ENCODE measurements at regions not wholly inside any gene's neighbourhood (a gene's known extent, or its start where the extent isn't known, plus 50 kb on each side); places are given as distances from the start of the nearest gene placed in this dataset.

- no peak overlapping the region for H3K4me2 ChIP-seq (ENCODE audit: extremely low read depth, insufficient read depth, low read length)
- H3K27ac ChIP-seq (ENCODE audit: insufficient read depth, low read length), result no peak overlapping the region
- H3K79me2 ChIP-seq (ENCODE audit: control insufficient read depth, insufficient read depth, low read length), result no peaks in the 10 kb centered on the region
- TF ChIP-seq, protein P1, sequence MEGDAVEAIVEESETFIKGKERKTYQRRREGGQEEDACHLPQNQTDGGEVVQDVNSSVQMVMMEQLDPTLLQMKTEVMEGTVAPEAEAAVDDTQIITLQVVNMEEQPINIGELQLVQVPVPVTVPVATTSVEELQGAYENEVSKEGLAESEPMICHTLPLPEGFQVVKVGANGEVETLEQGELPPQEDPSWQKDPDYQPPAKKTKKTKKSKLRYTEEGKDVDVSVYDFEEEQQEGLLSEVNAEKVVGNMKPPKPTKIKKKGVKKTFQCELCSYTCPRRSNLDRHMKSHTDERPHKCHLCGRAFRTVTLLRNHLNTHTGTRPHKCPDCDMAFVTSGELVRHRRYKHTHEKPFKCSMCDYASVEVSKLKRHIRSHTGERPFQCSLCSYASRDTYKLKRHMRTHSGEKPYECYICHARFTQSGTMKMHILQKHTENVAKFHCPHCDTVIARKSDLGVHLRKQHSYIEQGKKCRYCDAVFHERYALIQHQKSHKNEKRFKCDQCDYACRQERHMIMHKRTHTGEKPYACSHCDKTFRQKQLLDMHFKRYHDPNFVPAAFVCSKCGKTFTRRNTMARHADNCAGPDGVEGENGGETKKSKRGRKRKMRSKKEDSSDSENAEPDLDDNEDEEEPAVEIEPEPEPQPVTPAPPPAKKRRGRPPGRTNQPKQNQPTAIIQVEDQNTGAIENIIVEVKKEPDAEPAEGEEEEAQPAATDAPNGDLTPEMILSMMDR (conservative IDR thresholded peaks at IDR 0.05 in 1 of 2, IDR thresholded peaks at IDR 0.05 in 1 of 2; ENCODE audit: low read depth in 1 of 2, low read length in 2 of 2), result no peak
- no peak for TF ChIP-seq EZH2 (IDR thresholded peaks at IDR 0.05; ENCODE audit: low read length, missing control alignments)
- H3K9me3 ChIP-seq (ENCODE audit: control insufficient read depth, insufficient read depth, low read depth, low read length), result no peaks in the 10 kb centered on the region
- no peaks in the 10 kb centered on the region for H3K36me3 ChIP-seq (ENCODE audit: control insufficient read depth, insufficient read depth, low read length)
- no peaks in the 10 kb centered on the region for H3K4me1 ChIP-seq (ENCODE audit: control insufficient read depth, extremely low read depth, insufficient read depth, low read length)
- H3K9ac ChIP-seq (ENCODE audit: insufficient read depth, low read length), result no peak overlapping the region
- no peak overlapping the region for H2AFZ ChIP-seq (ENCODE audit: low read length)
- no peaks in the 10 kb centered on the region for H3K27me3 ChIP-seq (ENCODE audit: control insufficient read depth, insufficient read depth, low read length)
- DNase-seq (ENCODE audit: low read depth in 2 of 2), result no peak
- H4K20me1 ChIP-seq (ENCODE audit: control insufficient read depth, extremely low read depth, insufficient read depth, low read length), result no peaks in the 10 kb centered on the region
- no peak overlapping the region for H3K4me3 ChIP-seq (replicated peaks in 1 of 4; ENCODE audit: control extremely low read depth in 1 of 4, insufficient read depth in 1 of 4, low read depth in 3 of 4, low read length in 4 of 4)
Measured at GRCh38 chr18:27400001-27400400, 214.9 kb upstream of the CHST9 start.

DNA sequence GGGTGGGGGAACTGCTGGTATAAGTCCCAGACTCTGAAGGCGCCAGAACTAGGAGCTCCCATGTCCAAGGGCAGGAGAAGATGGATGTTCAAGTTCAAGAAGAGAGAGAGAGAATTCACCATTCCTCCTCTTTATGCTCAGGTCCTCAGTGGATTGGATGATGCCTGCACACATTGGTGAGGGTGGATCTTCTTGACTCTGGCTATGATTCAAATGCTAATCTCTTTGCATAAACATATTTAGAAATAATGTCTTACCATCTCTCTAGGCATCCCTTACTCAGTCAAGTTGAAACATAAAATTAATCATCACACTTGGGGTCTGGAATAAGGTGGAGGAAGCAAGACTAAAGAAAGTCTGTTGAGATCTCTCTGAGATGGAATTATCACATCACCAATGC is 210.6 kb upstream of the CHST9 start:
- DNase-seq (ENCODE audit: low read depth in 2 of 2), result no peak
- no peak for TF ChIP-seq EZH2 (IDR thresholded peaks at IDR 0.05; ENCODE audit: low read length, missing control alignments)
- TF ChIP-seq, protein P1 (conservative IDR thresholded peaks at IDR 0.05 in 1 of 2, IDR thresholded peaks at IDR 0.05 in 1 of 2; ENCODE audit: low read depth in 1 of 2, low read length in 2 of 2), result no peak
- Histone ChIP-seq H3K4me2 (ENCODE audit: extremely low read depth, insufficient read depth, low read length) (no peak overlapping the region), H3K4me1 (ENCODE audit: control insufficient read depth, extremely low read depth, insufficient read depth, low read length) (no peaks in the 10 kb centered on the region), H3K27me3 (ENCODE audit: control insufficient read depth, insufficient read depth, low read length) (no peaks in the 10 kb centered on the region), H3K9me3 (ENCODE audit: control insufficient read depth, insufficient read depth, low read depth, low read length) (no peaks in the 10 kb centered on the region), H2AFZ (ENCODE audit: low read length) (no peak overlapping the region), H3K27ac (ENCODE audit: insufficient read depth, low read length) (no peak overlapping the region), H4K20me1 (ENCODE audit: control insufficient read depth, extremely low read depth, insufficient read depth, low read length) (no peaks in the 10 kb centered on the region), H3K79me2 (ENCODE audit: control insufficient read depth, insufficient read depth, low read length) (no peaks in the 10 kb centered on the region), H3K9ac (ENCODE audit: insufficient read depth, low read length) (no peak overlapping the region), H3K4me3 (replicated peaks in 1 of 4; ENCODE audit: control extremely low read depth in 1 of 4, insufficient read depth in 1 of 4, low read depth in 3 of 4, low read length in 4 of 4) (no peak overlapping the region), H3K36me3 (ENCODE audit: control insufficient read depth, insufficient read depth, low read length) (no peaks in the 10 kb centered on the region)

GRCh38 chr18:27394687-27395086 is 209.6 kb upstream of the CHST9 start:
- Histone ChIP-seq H3K9me3 (ENCODE audit: control insufficient read depth, insufficient read depth, low read depth, low read length) (no peaks in the 10 kb centered on the region), H3K79me2 (ENCODE audit: control insufficient read depth, insufficient read depth, low read length) (no peaks in the 10 kb centered on the region)

More at GRCh38 chr18:27394687-27395086, 209.6 kb upstream of the CHST9 start:
- no peaks in the 10 kb centered on the region for H3K4me1 ChIP-seq (ENCODE audit: control insufficient read depth, extremely low read depth, insufficient read depth, low read length)
- H2AFZ ChIP-seq (ENCODE audit: low read length), result no peak overlapping the region
- H3K4me2 ChIP-seq (ENCODE audit: extremely low read depth, insufficient read depth, low read length), result no peak overlapping the region
- no peak overlapping the region for H3K4me3 ChIP-seq (replicated peaks in 1 of 4; ENCODE audit: control extremely low read depth in 1 of 4, insufficient read depth in 1 of 4, low read depth in 3 of 4, low read length in 4 of 4)
- H4K20me1 ChIP-seq (ENCODE audit: control insufficient read depth, extremely low read depth, insufficient read depth, low read length), result no peaks in the 10 kb centered on the region
- no peak overlapping the region for H3K27ac ChIP-seq (ENCODE audit: insufficient read depth, low read length)
- no peaks in the 10 kb centered on the region for H3K36me3 ChIP-seq (ENCODE audit: control insufficient read depth, insufficient read depth, low read length)
- H3K27me3 ChIP-seq (ENCODE audit: control insufficient read depth, insufficient read depth, low read length), result no peaks in the 10 kb centered on the region
- DNase-seq (ENCODE audit: low read depth in 2 of 2), result no peak
- no peak for TF ChIP-seq EZH2 (IDR thresholded peaks at IDR 0.05; ENCODE audit: low read length, missing control alignments)
- TF ChIP-seq, protein P1 (conservative IDR thresholded peaks at IDR 0.05 in 1 of 2, IDR thresholded peaks at IDR 0.05 in 1 of 2; ENCODE audit: low read depth in 1 of 2, low read length in 2 of 2), result no peak
- no peak overlapping the region for H3K9ac ChIP-seq (ENCODE audit: insufficient read depth, low read length)

Data from fibroblast of lung (primary cell).